ENCODE measurements at regions not wholly inside any gene's neighbourhood (a gene's known extent, or its start where the extent isn't known, plus 50 kb on each side); places are given as distances from the start of the nearest gene placed in this dataset.
"Not testable (repeated sequence)": the region's sequence is repeated elsewhere in the genome, so short reads cannot be mapped to it uniquely, and the experiment has no call there.

GRCh38 chr14:65975865-65976264 is 510.3 kb upstream of the CCDC196 start:
- FAIRE-seq, result no peak

GRCh38 chr14:65976761-65977404 is 509.3 kb upstream of the CCDC196 start:
- no peak for FAIRE-seq

GRCh38 chr14:65981192-65981843 is 504.9 kb upstream of the CCDC196 start:
- FAIRE-seq, result no peak

- no peak for FAIRE-seq
Observed at GRCh38 chr14:65986041-65986440, 500.1 kb upstream of the CCDC196 start.

- FAIRE-seq, result no peak
Observed at GRCh38 chr14:65989981-65990380, 496.2 kb upstream of the CCDC196 start.

- FAIRE-seq, result no peak
Observed at GRCh38 chr14:65991104-65991503, 495.1 kb upstream of the CCDC196 start.

GRCh38 chr14:65991935-65992334 is 494.2 kb upstream of the CCDC196 start:
- FAIRE-seq, result not testable (repeated sequence)

- FAIRE-seq, result no peak
Observed at GRCh38 chr14:65993103-65993502, 493.1 kb upstream of the CCDC196 start.

- no peak for FAIRE-seq
Observed at GRCh38 chr14:65993996-65994395, 492.2 kb upstream of the CCDC196 start.

GRCh38 chr14:65997347-65997746 is 488.8 kb upstream of the CCDC196 start:
- FAIRE-seq, result no peak

GRCh38 chr14:65999865-66000264 is 486.3 kb upstream of the CCDC196 start:
- FAIRE-seq, result no peak

GRCh38 chr14:66000766-66001165 is 485.4 kb upstream of the CCDC196 start:
- no peak for FAIRE-seq

- no peak for FAIRE-seq
Observed at GRCh38 chr14:66001356-66001755, 484.8 kb upstream of the CCDC196 start.

- FAIRE-seq, result no peak
Observed at GRCh38 chr14:66003082-66003730, 483.0 kb upstream of the CCDC196 start.

- no peak for FAIRE-seq
Observed at GRCh38 chr14:66005900-66006434, 480.2 kb upstream of the CCDC196 start.

- FAIRE-seq, result no peak
Observed at GRCh38 chr14:66008631-66009030, 477.5 kb upstream of the CCDC196 start.

- FAIRE-seq, result no peak
Observed at GRCh38 chr14:66009089-66009488, 477.1 kb upstream of the CCDC196 start.

- no peak for FAIRE-seq
Observed at GRCh38 chr14:66010695-66011094, 475.5 kb upstream of the CCDC196 start.

- no peak for FAIRE-seq
Observed at GRCh38 chr14:66011855-66012254, 474.3 kb upstream of the CCDC196 start.

GRCh38 chr14:66013607-66014006 is 472.6 kb upstream of the CCDC196 start:
- FAIRE-seq, result not testable (repeated sequence)

GRCh38 chr14:66015071-66015780 is 470.9 kb upstream of the CCDC196 start:
- FAIRE-seq, result no peak

- no peak for FAIRE-seq
Observed at GRCh38 chr14:66017927-66018326, 468.2 kb upstream of the CCDC196 start.

- FAIRE-seq, result no peak
Observed at GRCh38 chr14:66022526-66022925, 463.6 kb upstream of the CCDC196 start.

Measured in islet of Langerhans (tissue), 1 donor.